Endothelial cell of umbilical vein (primary cell): ENCODE measurements at regions not wholly inside any gene's neighbourhood (a gene's known extent, or its start where the extent isn't known, plus 50 kb on each side); places are given as distances from the start of the nearest gene placed in this dataset.

Experiments used
- BruUV-seq: library from RNA; stranded (reverse); fragments of 400-500 nt; replicated peaks from 2 replicates; lab custom pipeline; 2021; lab: Mats Ljungman, UMichigan
- CTCF ChIA-PET: fragments of 300-600, 350-600 bp; sonication (Branson Sonifier 250); formaldehyde crosslinking; loops from one replicate; lab custom pipeline; 2021; ENCODE audit warnings: antibody characterized with exemption, inconsistent platforms; lab: Charles Lee
- POLR2A ChIA-PET: fragments of 300-600, 350-600 bp; sonication (Branson Sonifier 250); formaldehyde crosslinking; loops from one replicate; lab custom pipeline; 2021; ENCODE audit warnings: antibody characterized with exemption, inconsistent platforms; lab: Charles Lee
- DNase-seq: peaks from one replicate; pipeline ENCODE4 v3.0.0-alpha.2; 2011; ENCODE audit warnings: low read depth, low spot score
- FAIRE-seq: peaks from 2 replicates; lab custom pipeline; 2011; peaks lifted over from hg19 to GRCh38; lab: Jason Lieb, UNC
- H2AFZ ChIP-seq: 2 replicates; pipeline ENCODE4 v1.6.0; 2012; ENCODE audit warnings: low read depth, low read length, control low read depth, inconsistent platforms
- H3K27ac ChIP-seq: 2 replicates; pipeline ENCODE4 v1.5.1; 2011; ENCODE audit warnings: low read depth, mild to moderate bottlenecking, control low read depth, low read length, moderate library complexity; ENCODE audit not compliant: insufficient read depth
- H3K27me3 ChIP-seq, 2 experiments: 2 replicates each; pipeline versions ENCODE4 v1.6.0 to v1.6.1; 2011; ENCODE audit warnings: low read length in 2 of 2, mixed read lengths in 1 of 2; ENCODE audit not compliant: control insufficient read depth in 2 of 2, insufficient read depth in 2 of 2
- H3K36me3 ChIP-seq, 2 experiments: 2 replicates in 1 of 2; 3 replicates in 1 of 2; pipeline ENCODE4 v1.5.1; 2011; ENCODE audit warnings: low read length in 2 of 2, mild to moderate bottlenecking in 1 of 2, moderate library complexity in 1 of 2; ENCODE audit not compliant: control insufficient read depth in 2 of 2, insufficient read depth in 2 of 2; ENCODE audit errors: extremely low read depth in 1 of 2
- H3K4me1 ChIP-seq: 3 replicates; pipeline ENCODE4 v1.5.1; 2011; ENCODE audit warnings: mild to moderate bottlenecking, low read length; ENCODE audit not compliant: control insufficient read depth, insufficient read depth; ENCODE audit errors: extremely low read depth
- H3K4me2 ChIP-seq: 2 replicates; pipeline ENCODE4 v1.6.1; 2011; ENCODE audit warnings: low read length, control low read depth, mixed read lengths; ENCODE audit not compliant: insufficient read depth
- H3K4me3 ChIP-seq, 3 experiments: fragments of 200-600 bp in 1 of 3; sonication (generic), shearing (Covaris generic) in 1 of 3; replicated peaks in 1 of 3; 2 replicates each; pipeline ENCODE4 v1.5.1; 2011 to 2016; ENCODE audit warnings: control low read depth in 3 of 3, low read length in 3 of 3, mild to moderate bottlenecking in 2 of 3, inconsistent platforms in 1 of 3, low read depth in 1 of 3, moderate library complexity in 1 of 3; ENCODE audit not compliant: insufficient read depth in 1 of 3
- H3K79me2 ChIP-seq: 2 replicates; pipeline ENCODE4 v1.6.0; 2012; ENCODE audit warnings: low read length, inconsistent platforms; ENCODE audit not compliant: control insufficient read depth, insufficient read depth
- H3K9ac ChIP-seq: replicated peaks from 2 replicates; pipeline ENCODE3; 2011; ENCODE audit warnings: low read length, control low read depth; ENCODE audit not compliant: insufficient read depth; ENCODE audit errors: extremely low read depth
- H3K9me1 ChIP-seq: replicated peaks from 3 replicates; pipeline ENCODE4 v1.6.0; 2011; ENCODE audit warnings: mild to moderate bottlenecking, low read length; ENCODE audit not compliant: control insufficient read depth, insufficient read depth; ENCODE audit errors: extremely low read depth
- H3K9me3 ChIP-seq: replicated peaks from 2 replicates; pipeline ENCODE4 v1.5.1; 2012; ENCODE audit warnings: low read length, inconsistent platforms; ENCODE audit not compliant: control insufficient read depth, insufficient read depth
- H4K20me1 ChIP-seq: replicated peaks from 2 replicates; pipeline ENCODE3; 2011; ENCODE audit warnings: mild to moderate bottlenecking, low read length; ENCODE audit not compliant: control insufficient read depth, insufficient read depth; ENCODE audit errors: extremely low read depth
- EZH2 ChIP-seq: IDR thresholded peaks from 2 replicates; pipeline ENCODE4 v1.6.1; 2012; ENCODE audit warnings: borderline replicate concordance, low read depth, mild to moderate bottlenecking, moderate library complexity, low read length, inconsistent platforms; ENCODE audit not compliant: severe bottlenecking
- FOS ChIP-seq: IDR thresholded peaks from 2 replicates; pipeline ENCODE4 v1.6.1; 2011; ENCODE audit warnings: mild to moderate bottlenecking, low read length, moderate library complexity, borderline replicate concordance; ENCODE audit not compliant: insufficient read depth
- GATA2 ChIP-seq: IDR thresholded peaks from 2 replicates; pipeline ENCODE4 v1.7.0; 2011; ENCODE audit warnings: low read depth, mild to moderate bottlenecking, moderate library complexity, mixed read lengths, low read length; ENCODE audit not compliant: insufficient read length, insufficient read depth
- JUN ChIP-seq: IDR thresholded peaks from 2 replicates; pipeline ENCODE4 v1.6.1; 2011; ENCODE audit warnings: borderline replicate concordance, low read depth; ENCODE audit not compliant: insufficient read length, insufficient read depth
- MYC ChIP-seq: IDR thresholded peaks from one replicate; pipeline ENCODE4 v1.6.1; 2011; ENCODE audit warnings: mild to moderate bottlenecking, low read depth, low read length
- POLR2A ChIP-seq: IDR thresholded peaks from 2 replicates; pipeline ENCODE4 v1.6.1; 2012; ENCODE audit warnings: low read depth, mild to moderate bottlenecking, control low read depth, low read length
- POLR2AphosphoS5 ChIP-seq: IDR thresholded peaks from 2 replicates; pipeline ENCODE4 v1.6.1; 2012; ENCODE audit warnings: low read depth, mild to moderate bottlenecking, control low read depth, low read length, moderate library complexity; ENCODE audit not compliant: insufficient read depth
- dilution Hi-C: fragments of 300-500 bp; cut with MboI; formaldehyde crosslinking; loops from one replicate; pipeline ENCODE4 v1.15.0; 2019; ENCODE audit warnings: low sequenced_read_pairs; ENCODE audit not compliant: extremely low pct_ligation_motif_present
- intact Hi-C: fragments of 100-400 bp; cut with micrococcal nuclease; formaldehyde crosslinking; loops from one replicate; pipeline ENCODE4 v1.10.0; 2022
- TF ChIP-seq, protein P1 (sequence below): IDR thresholded peaks from 2 replicates; pipeline ENCODE4 v1.6.1; 2011; ENCODE audit not compliant: insufficient read depth, insufficient read length
- TF ChIP-seq, protein P2 (sequence below), 2 donors: IDR thresholded peaks; 1 replicate in 1 of 2; 2 replicates in 1 of 2; pipeline ENCODE4 v1.5.1; 2011; ENCODE audit warnings: low read length in 2 of 2, mild to moderate bottlenecking in 2 of 2, moderate library complexity in 2 of 2, control low read depth in 1 of 2, inconsistent platforms in 1 of 2, low read depth in 1 of 2; ENCODE audit not compliant: insufficient read depth in 1 of 2; ENCODE audit errors: extremely low read depth in 1 of 2

DNA sequence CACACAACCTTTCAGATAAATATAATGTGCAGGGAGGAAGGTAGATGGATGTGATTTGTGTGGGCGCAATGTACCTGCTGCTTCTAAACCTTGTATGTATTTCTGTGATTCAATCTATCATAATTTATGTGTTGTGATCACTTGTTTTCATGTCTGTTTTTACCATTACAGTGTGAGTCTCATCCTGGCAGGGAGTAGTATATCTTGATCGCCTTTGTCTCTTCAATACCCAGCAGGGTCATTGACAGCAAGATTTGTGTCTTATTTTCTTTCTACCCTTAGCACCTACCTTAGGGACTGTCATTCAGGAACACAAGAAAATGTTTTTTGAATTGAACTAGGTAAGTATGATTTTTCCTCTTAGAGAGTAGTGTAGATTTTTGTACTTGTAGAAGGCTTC lies 83.7 kb upstream of the SELENOK start:
- FAIRE-seq = no peak

More for the DNA sequence above, 83.7 kb upstream of the SELENOK start:
- H2AFZ ChIP-seq = no peak overlapping the region
- intact Hi-C loops = no loop called here
- no peaks in the 10 kb centered on the region for H3K4me1 ChIP-seq
- dilution Hi-C loops = no loop called here
- H3K9me1 ChIP-seq = no peaks in the 10 kb centered on the region
- H4K20me1 ChIP-seq = no peaks in the 10 kb centered on the region
- no peaks in the 10 kb centered on the region for H3K9me3 ChIP-seq
- DNase-seq = no peak
- TF ChIP-seq, protein P1, sequence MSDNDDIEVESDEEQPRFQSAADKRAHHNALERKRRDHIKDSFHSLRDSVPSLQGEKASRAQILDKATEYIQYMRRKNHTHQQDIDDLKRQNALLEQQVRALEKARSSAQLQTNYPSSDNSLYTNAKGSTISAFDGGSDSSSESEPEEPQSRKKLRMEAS = no peak
- no peak for TF ChIP-seq MYC
- no peak for TF ChIP-seq JUN
- no peak for TF ChIP-seq FOS
- TF ChIP-seq EZH2 = no peak
- TF ChIP-seq POLR2AphosphoS5 = no peak
- TF ChIP-seq, protein P2, sequence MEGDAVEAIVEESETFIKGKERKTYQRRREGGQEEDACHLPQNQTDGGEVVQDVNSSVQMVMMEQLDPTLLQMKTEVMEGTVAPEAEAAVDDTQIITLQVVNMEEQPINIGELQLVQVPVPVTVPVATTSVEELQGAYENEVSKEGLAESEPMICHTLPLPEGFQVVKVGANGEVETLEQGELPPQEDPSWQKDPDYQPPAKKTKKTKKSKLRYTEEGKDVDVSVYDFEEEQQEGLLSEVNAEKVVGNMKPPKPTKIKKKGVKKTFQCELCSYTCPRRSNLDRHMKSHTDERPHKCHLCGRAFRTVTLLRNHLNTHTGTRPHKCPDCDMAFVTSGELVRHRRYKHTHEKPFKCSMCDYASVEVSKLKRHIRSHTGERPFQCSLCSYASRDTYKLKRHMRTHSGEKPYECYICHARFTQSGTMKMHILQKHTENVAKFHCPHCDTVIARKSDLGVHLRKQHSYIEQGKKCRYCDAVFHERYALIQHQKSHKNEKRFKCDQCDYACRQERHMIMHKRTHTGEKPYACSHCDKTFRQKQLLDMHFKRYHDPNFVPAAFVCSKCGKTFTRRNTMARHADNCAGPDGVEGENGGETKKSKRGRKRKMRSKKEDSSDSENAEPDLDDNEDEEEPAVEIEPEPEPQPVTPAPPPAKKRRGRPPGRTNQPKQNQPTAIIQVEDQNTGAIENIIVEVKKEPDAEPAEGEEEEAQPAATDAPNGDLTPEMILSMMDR (IDR thresholded peaks at IDR 0.05; ENCODE audit: extremely low read depth in 1 of 2, insufficient read depth in 1 of 2, low read depth in 1 of 2, low read length in 2 of 2) = no peak
- TF ChIP-seq POLR2A = no peak
- no peak for TF ChIP-seq GATA2
- BruUV-seq = no TSS peak
- H3K27ac ChIP-seq = no peak overlapping the region
- H3K4me3 ChIP-seq = no peak overlapping the region
- no peak overlapping the region for H3K4me2 ChIP-seq
- H3K27me3 ChIP-seq = no peaks in the 10 kb centered on the region
- POLR2A ChIA-PET = no interaction called here
- CTCF ChIA-PET = no interaction called here
- H3K36me3 ChIP-seq = no peaks in the 10 kb centered on the region
- no peaks in the 10 kb centered on the region for H3K79me2 ChIP-seq
- no peak overlapping the region for H3K9ac ChIP-seq
